Posterior vena cava (tissue), 2 donors: ENCODE measurements at regions not wholly inside any gene's neighbourhood (a gene's known extent, or its start where the extent isn't known, plus 50 kb on each side); places are given as distances from the start of the nearest gene placed in this dataset.

ENCODE experiments used
- DNase-seq: peaks from one replicate; pipeline ENCODE4 v3.0.0-alpha.2; 2020; ENCODE audit warnings: low spot score
- intact Hi-C, 2 donors: fragments of 100-400 bp; cut with DNase I; formaldehyde crosslinking; loops; one replicate each; pipeline versions ENCODE4 v1.14.1 to v1.14.2; 2022 to 2023
- donor health status: DM: yes; HTN: yes; CAD: no.
- donor health status: DM: yes; HTN: yes; CAD: no.

DNA sequence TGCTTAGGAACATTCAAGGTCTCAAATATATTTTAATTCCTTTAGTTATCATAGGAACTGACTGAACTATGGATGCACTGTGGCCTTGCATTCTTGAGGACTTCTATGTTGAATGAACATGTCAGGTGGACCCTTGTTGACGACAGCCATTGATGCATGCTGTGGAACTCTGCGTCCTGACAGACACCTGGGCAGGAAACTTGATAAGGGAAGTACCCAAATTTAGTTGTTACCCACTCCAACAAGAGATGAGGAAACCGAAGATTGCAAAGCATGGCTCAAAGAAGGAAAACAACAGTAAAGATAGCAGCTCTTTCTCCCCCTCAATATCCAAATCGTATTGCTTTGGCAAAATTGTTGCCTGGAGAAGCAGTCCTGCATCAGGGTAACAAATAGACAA lies 540.0 kb upstream of the NR3C2 start:
- intact Hi-C loops, result no loop called here
- no peak for DNase-seq

GRCh38 chr4:148980782-148981480 lies 538.7 kb upstream of the NR3C2 start:
- intact Hi-C loops, result no loop called here
- DNase-seq, result no peak

- DNase-seq, result no peak
- intact Hi-C loops, result no loop called here
These were observed 536.1 kb upstream of the NR3C2 start for GRCh38 chr4:148978301-148978700.

- no peak for DNase-seq
- intact Hi-C loops, result no loop called here
These were observed 533.2 kb upstream of the NR3C2 start for GRCh38 chr4:148975464-148975863.

GRCh38 chr4:148965080-148965479 lies 522.9 kb upstream of the NR3C2 start:
- intact Hi-C loops, result no loop called here
- no peak for DNase-seq

DNA sequence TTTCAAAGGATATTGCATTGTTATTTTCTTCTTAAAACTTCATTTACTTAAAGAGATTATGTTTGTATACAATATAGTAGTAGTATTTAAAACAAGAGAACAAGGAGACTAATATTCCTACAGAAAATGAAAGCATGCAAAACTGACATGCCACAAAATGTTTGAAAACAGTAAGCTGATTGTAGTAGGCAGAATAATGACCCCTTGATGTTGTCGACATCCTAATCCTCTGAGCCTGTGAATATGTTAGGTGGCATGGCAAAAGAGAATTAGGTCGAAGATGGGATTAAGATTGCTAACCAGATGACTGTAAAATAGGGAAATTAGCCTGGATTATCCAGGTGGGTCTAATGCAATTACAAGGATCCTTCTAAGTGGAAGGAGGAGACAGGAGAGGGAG lies 522.2 kb upstream of the NR3C2 start:
- intact Hi-C loops, result no loop called here
- no peak for DNase-seq

- no peak for DNase-seq
- intact Hi-C loops, result no loop called here
These were observed 520.5 kb upstream of the NR3C2 start for GRCh38 chr4:148962539-148963290.

- intact Hi-C loops, result no loop called here
- DNase-seq, result no peak
These were observed 519.3 kb upstream of the NR3C2 start for GRCh38 chr4:148961526-148961925.

- no peak for DNase-seq
- intact Hi-C loops, result no loop called here
These were observed 516.1 kb upstream of the NR3C2 start for GRCh38 chr4:148958317-148958716.

DNA sequence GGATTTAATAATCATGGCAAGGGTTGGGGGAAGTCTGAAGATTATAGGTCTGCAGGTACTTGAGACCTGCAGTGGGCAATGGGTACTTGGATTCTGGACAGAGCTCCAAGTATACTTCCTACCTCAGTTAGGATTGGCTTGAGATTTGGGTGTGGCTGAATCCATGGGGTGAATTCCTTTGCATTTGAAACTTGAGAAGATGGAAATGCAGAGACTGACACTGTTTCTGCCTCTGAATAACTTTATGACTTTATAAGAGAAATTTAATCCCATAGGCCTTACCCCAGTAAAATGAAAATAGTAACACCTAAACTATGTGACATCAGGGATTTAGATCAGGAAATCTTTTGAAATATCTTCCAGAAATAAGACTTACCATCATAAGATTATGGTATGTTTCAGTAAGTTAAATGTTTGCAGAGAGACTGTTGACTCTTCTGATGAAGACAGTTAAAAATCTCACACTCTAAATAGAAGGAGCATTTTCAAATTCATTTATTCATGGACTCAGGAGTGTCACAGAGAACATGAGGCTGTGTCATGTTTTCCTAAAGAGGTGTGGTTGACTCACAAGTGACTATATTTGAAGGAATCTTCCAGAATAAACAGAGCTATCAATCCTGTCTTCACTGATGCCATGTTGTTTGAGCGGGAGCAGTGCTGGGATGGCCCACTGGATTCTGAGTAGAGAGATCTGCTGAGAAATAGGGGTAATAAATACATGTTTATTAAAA lies 513.5 kb upstream of the NR3C2 start:
- intact Hi-C loops, result no loop called here
- DNase-seq, result no peak

- intact Hi-C loops, result no loop called here
- no peak for DNase-seq
These were observed 512.0 kb upstream of the NR3C2 start for GRCh38 chr4:148954011-148954749.

- DNase-seq, result no peak
- intact Hi-C loops, result no loop called here
These were observed 509.1 kb upstream of the NR3C2 start for GRCh38 chr4:148951346-148951745.

- intact Hi-C loops, result no loop called here
- DNase-seq, result no peak
These were observed 504.1 kb upstream of the NR3C2 start for GRCh38 chr4:148946271-148946670.

- no peak for DNase-seq
- intact Hi-C loops, result no loop called here
These were observed 502.6 kb upstream of the NR3C2 start for GRCh38 chr4:148944839-148945219.

- DNase-seq, result no peak
- intact Hi-C loops, result no loop called here
These were observed 502.1 kb upstream of the NR3C2 start for GRCh38 chr4:148944136-148944838.

- DNase-seq, result no peak
These were observed 492.8 kb upstream of the NR3C2 start for GRCh38 chr4:148934926-148935578.

DNA sequence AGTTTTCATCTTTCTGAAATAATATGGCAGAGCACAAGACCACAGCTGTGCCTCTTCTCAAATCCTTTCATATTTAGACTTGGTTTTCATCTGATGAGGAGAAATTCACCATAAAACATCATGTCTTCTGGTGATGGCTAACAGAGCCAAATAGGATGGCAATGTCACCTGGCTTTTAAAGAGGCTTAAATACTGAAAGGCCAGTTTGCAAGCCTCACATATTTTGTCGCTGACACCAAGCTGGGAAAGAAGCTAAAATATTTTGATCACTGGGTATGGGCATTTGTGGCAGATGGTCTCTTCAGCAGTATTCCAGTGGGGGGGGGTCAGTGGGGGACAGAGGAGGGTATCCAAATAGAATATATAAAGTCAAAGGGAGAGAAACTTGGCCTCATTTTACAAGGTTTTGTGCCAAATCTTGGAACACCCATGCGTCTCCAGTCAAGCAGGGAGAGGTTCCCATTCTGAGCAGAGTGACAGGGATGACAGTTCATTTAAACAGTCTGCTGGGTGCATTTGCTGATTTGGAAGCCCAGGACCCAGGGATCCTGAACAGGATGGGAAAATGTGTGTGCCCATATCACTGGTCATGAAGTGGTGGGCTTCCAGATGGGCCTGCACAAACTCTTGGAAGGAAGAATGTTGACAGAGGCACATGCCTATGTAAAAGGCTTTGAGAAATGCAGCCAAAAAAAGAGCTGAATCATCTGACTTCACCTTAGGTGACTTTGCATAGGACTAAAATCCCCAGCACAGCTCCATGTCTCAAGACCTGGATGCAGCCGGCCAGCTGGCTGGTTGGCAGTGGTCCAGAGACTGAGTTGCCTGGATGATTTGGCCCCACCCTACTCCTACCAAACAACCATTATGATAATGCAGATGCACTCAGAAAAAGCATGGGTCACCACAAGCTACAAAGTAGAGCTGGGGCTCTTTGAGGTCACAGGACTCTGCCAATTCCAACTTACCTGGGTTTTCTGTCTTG lies 484.4 kb upstream of the NR3C2 start:
- intact Hi-C loops, result no loop called here
- no peak for DNase-seq

More at GRCh38 chr4:148934926-148935578, 492.8 kb upstream of the NR3C2 start:
- intact Hi-C loops, result no loop called here

GRCh38 chr4:148923881-148924280 lies 481.7 kb upstream of the NR3C2 start:
- DNase-seq, result no peak
- intact Hi-C loops, result no loop called here
